IMR-90 (cell line): ENCODE measurements at regions not wholly inside any gene's neighbourhood (a gene's known extent, or its start where the extent isn't known, plus 50 kb on each side); places are given as distances from the start of the nearest gene placed in this dataset.
A peak's percentile ranks its signal among the peaks of the same experiment; 100 is the strongest.

ENCODE experiments used
- ATAC-seq: fragments of 200-7000 bp; cut with Tn5 transposase; 2 replicates; pipeline ENCODE4 v1.9.1; 2020; ENCODE audit warnings: low read depth, mild to moderate bottlenecking, moderate library complexity
- BruUV-seq: library from RNA; stranded (reverse); fragments of 400-500 nt; replicated peaks from 2 replicates; lab custom pipeline; 2021; lab: Mats Ljungman, UMichigan
- CTCF ChIA-PET: fragments of 300-600 bp; formaldehyde crosslinking; extraction: SDS; loops from one replicate; lab custom pipeline; 2021; ENCODE audit warnings: antibody characterized with exemption; lab: Yijun Ruan, JAX
- POLR2A ChIA-PET: fragments of 300-600 bp; sonication (Branson Sonifier 250); formaldehyde crosslinking; loops from one replicate; lab custom pipeline; 2022; ENCODE audit warnings: antibody characterized with exemption; ENCODE audit not compliant: unreplicated experiment; lab: Charles Lee
- DNase-seq: peaks from one replicate; pipeline ENCODE4 v3.0.0; 2013
- H2AFZ ChIP-seq: replicated peaks from 2 replicates; pipeline ENCODE3; 2013; ENCODE audit warnings: low read length, mild to moderate bottlenecking; ENCODE audit not compliant: poor library complexity
- H2AK5ac ChIP-seq: 2 replicates; pipeline ENCODE4 v1.6.1; 2013; ENCODE audit warnings: low read depth, low read length, inconsistent platforms
- H2AK9ac ChIP-seq: replicated peaks from 2 replicates; pipeline ENCODE3; 2013; ENCODE audit warnings: mild to moderate bottlenecking, low read depth, low read length, moderate library complexity; ENCODE audit not compliant: poor library complexity
- H2BK120ac ChIP-seq: 2 replicates; pipeline ENCODE4 v1.6.1; 2013; ENCODE audit warnings: low read depth, low read length, inconsistent platforms
- H2BK15ac ChIP-seq: 3 replicates; pipeline ENCODE4 v1.6.1; 2013; ENCODE audit warnings: low read depth, low read length, inconsistent platforms
- H2BK20ac ChIP-seq: 2 replicates; pipeline ENCODE4 v1.6.1; 2013; ENCODE audit warnings: low read depth, mild to moderate bottlenecking, inconsistent platforms, low read length, moderate library complexity
- H2BK5ac ChIP-seq: 2 replicates; pipeline ENCODE4 v1.6.1; 2013; ENCODE audit warnings: mild to moderate bottlenecking, low read depth, low read length, inconsistent platforms; ENCODE audit not compliant: poor library complexity, severe bottlenecking
- H3K14ac ChIP-seq: replicated peaks from 2 replicates; pipeline ENCODE4 v1.6.1; 2013; ENCODE audit warnings: low read depth, low read length, inconsistent platforms
- H3K18ac ChIP-seq: 2 replicates; pipeline ENCODE4 v1.6.1; 2013; ENCODE audit warnings: low read depth, low read length, control low read depth
- H3K23ac ChIP-seq: 2 replicates; pipeline ENCODE4 v1.6.1; 2013; ENCODE audit warnings: low read depth, low read length, inconsistent platforms
- H3K27ac ChIP-seq: 2 replicates; pipeline ENCODE4 v1.5.1; 2013; ENCODE audit warnings: mild to moderate bottlenecking, control low read depth, low read length; ENCODE audit not compliant: insufficient read depth
- H3K27me3 ChIP-seq: 2 replicates; pipeline ENCODE4 v1.6.1; 2013; ENCODE audit warnings: low read length; ENCODE audit not compliant: control insufficient read depth, insufficient read depth
- H3K36me3 ChIP-seq: 2 replicates; pipeline ENCODE4 v1.6.1; 2013; ENCODE audit warnings: low read length, mixed read lengths; ENCODE audit not compliant: control insufficient read depth, insufficient read depth
- H3K4ac ChIP-seq: 2 replicates; pipeline ENCODE4 v1.6.1; 2013; ENCODE audit warnings: low read depth, low read length, inconsistent platforms
- H3K4me1 ChIP-seq: 2 replicates; pipeline ENCODE4 v1.6.1; 2013; ENCODE audit warnings: low read length, mixed read lengths; ENCODE audit not compliant: control insufficient read depth, insufficient read depth
- H3K4me2 ChIP-seq: 2 replicates; pipeline ENCODE4 v1.6.1; 2013; ENCODE audit warnings: low read depth, mild to moderate bottlenecking, control low read depth, low read length, moderate library complexity
- H3K4me3 ChIP-seq: 2 replicates; pipeline ENCODE4 v1.5.1; 2013; ENCODE audit warnings: low read depth, mild to moderate bottlenecking, control low read depth, low read length, moderate library complexity; ENCODE audit not compliant: insufficient read depth
- H3K56ac ChIP-seq: 2 replicates; pipeline ENCODE4 v1.6.1; 2013; ENCODE audit warnings: low read length, inconsistent platforms; ENCODE audit not compliant: insufficient read depth; ENCODE audit errors: extremely low read depth
- H3K79me1 ChIP-seq, 2 experiments: 2 replicates each; pipeline ENCODE4 v1.6.1; 2013; ENCODE audit warnings: low read length in 2 of 2, inconsistent platforms in 1 of 2, low read depth in 1 of 2
- H3K9ac ChIP-seq: 2 replicates; pipeline ENCODE4 v1.6.1; 2013; ENCODE audit warnings: low read depth, low read length, control low read depth
- H3K9me1 ChIP-seq: 2 replicates; pipeline ENCODE4 v1.6.1; 2013; ENCODE audit warnings: low read length, inconsistent platforms; ENCODE audit not compliant: insufficient read depth
- H3K9me3 ChIP-seq: 2 replicates; pipeline ENCODE4 v1.6.1; 2013; ENCODE audit warnings: low read length; ENCODE audit not compliant: control insufficient read depth, insufficient read depth
- H4K20me1 ChIP-seq: 2 replicates; pipeline ENCODE4 v1.6.1; 2013; ENCODE audit warnings: low read length, inconsistent platforms; ENCODE audit not compliant: insufficient read depth
- H4K5ac ChIP-seq: 2 replicates; pipeline ENCODE4 v1.6.1; 2013; ENCODE audit warnings: mild to moderate bottlenecking, low read depth, low read length, control low read depth
- H4K8ac ChIP-seq, 2 experiments: 2 replicates each; pipeline ENCODE4 v1.6.1; 2013; ENCODE audit warnings: low read depth in 2 of 2, low read length in 2 of 2, control low read depth in 1 of 2, inconsistent platforms in 1 of 2
- H4K91ac ChIP-seq: 2 replicates; pipeline ENCODE4 v1.6.1; 2013; ENCODE audit warnings: low read depth, low read length, inconsistent platforms; ENCODE audit not compliant: insufficient read depth
- BHLHE40 ChIP-seq: fragments of 150-350 bp; IDR thresholded peaks from 2 replicates; pipeline ENCODE4 v1.6.1; 2016; ENCODE audit warnings: mild to moderate bottlenecking, low read depth, low read length
- CEBPB ChIP-seq: IDR thresholded peaks from 2 replicates; pipeline ENCODE4 v1.6.1; 2012; ENCODE audit warnings: low read depth, low read length, improper control_type of control experiment
- CHD1 ChIP-seq: IDR thresholded peaks from 2 replicates; pipeline ENCODE4 v1.6.1; 2012; ENCODE audit warnings: low read depth, low read length, improper control_type of control experiment
- FOS ChIP-seq: fragments of 150-350 bp; IDR thresholded peaks from 2 replicates; pipeline ENCODE4 v1.6.1; 2016; ENCODE audit warnings: low read depth, low read length
- MAFK ChIP-seq: IDR thresholded peaks from 2 replicates; pipeline ENCODE4 v1.6.1; 2012; ENCODE audit warnings: low read depth, low read length, improper control_type of control experiment
- MAZ ChIP-seq: IDR thresholded peaks from 2 replicates; pipeline ENCODE4 v1.6.1; 2012; ENCODE audit warnings: low read depth, mild to moderate bottlenecking, low read length, improper control_type of control experiment, moderate library complexity, borderline replicate concordance
- MXI1 ChIP-seq: IDR thresholded peaks from 2 replicates; pipeline ENCODE4 v1.6.1; 2012; ENCODE audit warnings: low read depth, mild to moderate bottlenecking, low read length, moderate library complexity, borderline replicate concordance
- NFE2L2 ChIP-seq: fragments of 150-350 bp; IDR thresholded peaks from 2 replicates; pipeline ENCODE4 v1.6.1; 2016; ENCODE audit warnings: low read depth, mild to moderate bottlenecking, low read length
- POLR2A ChIP-seq: IDR thresholded peaks from 2 replicates; pipeline ENCODE4 v1.6.1; 2012; ENCODE audit warnings: mild to moderate bottlenecking, low read depth, low read length
- RAD21 ChIP-seq: IDR thresholded peaks from 2 replicates; pipeline ENCODE4 v1.6.1; 2012; ENCODE audit warnings: low read length, improper control_type of control experiment
- RCOR1 ChIP-seq: IDR thresholded peaks from 2 replicates; pipeline ENCODE4 v1.6.1; 2012; ENCODE audit warnings: mild to moderate bottlenecking, low read length, improper control_type of control experiment; ENCODE audit not compliant: insufficient replicate concordance
- RFX5 ChIP-seq: IDR thresholded peaks from 2 replicates; pipeline ENCODE4 v1.8.0; 2012; ENCODE audit warnings: low read depth, mild to moderate bottlenecking, low read length, moderate library complexity
- SMC3 ChIP-seq: fragments of 150-350 bp; IDR thresholded peaks from 2 replicates; pipeline ENCODE4 v1.6.1; 2016; ENCODE audit warnings: low read depth, mild to moderate bottlenecking, antibody characterized with exemption, low read length, moderate library complexity
- dilution Hi-C: fragments of 300-500 bp; cut with HindIII; formaldehyde crosslinking; loops from one replicate; pipeline ENCODE4 v1.14.3; 2018; ENCODE audit warnings: low sequenced_read_pairs; ENCODE audit not compliant: unreplicated experiment
- in situ Hi-C: fragments of 300-500 bp; cut with MboI; formaldehyde crosslinking; loops from 3 replicates; pipeline ENCODE4 v1.14.3; 2019; ENCODE audit warnings: low sequenced_read_pairs, inconsistent platforms, mixed read lengths
- intact Hi-C: fragments of 100-400 bp; cut with micrococcal nuclease; formaldehyde crosslinking; loops from 2 replicates; pipeline ENCODE4 v1.10.0; 2022
- TF ChIP-seq, protein P1 (sequence below): conservative IDR thresholded peaks from 2 replicates; pipeline ENCODE4 v1.5.1; 2012; ENCODE audit warnings: mild to moderate bottlenecking, low read depth, low read length, improper control_type of control experiment
- TF ChIP-seq, protein P2 (sequence below): fragments of 150-350 bp; IDR thresholded peaks from 2 replicates; pipeline ENCODE4 v1.6.1; 2016; ENCODE audit warnings: low read depth, mild to moderate bottlenecking, low read length, moderate library complexity, borderline replicate concordance
- TF ChIP-seq, protein P3 (sequence below): fragments of 150-350 bp; IDR thresholded peaks from 2 replicates; pipeline ENCODE4 v1.6.1; 2017; ENCODE audit warnings: mild to moderate bottlenecking, antibody characterized with exemption, low read length, low read depth

DNA sequence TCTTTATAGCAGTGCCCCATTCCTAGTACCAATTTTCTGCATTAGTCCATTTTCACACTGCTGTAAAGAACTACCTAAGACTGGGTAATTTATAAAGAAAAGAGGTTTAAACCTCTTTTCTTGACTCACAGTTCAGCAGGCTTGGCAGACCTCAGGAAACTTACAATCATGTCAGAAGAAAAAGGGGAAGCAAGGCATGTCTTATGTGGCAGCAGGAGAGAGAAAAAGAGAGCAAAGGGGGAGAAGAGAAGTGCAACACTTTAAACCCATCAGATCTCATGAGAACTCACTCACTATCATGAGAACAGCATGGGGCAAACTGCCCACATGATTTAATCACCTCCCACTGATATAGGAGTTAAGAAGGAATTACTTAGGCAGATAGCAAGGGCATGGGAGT, 101.6 kb upstream of the PLEKHG7 start:
- in situ Hi-C loops (no loop called here), dilution Hi-C loops (no loop called here), intact Hi-C loops (no loop called here)
- Histone ChIP-seq H3K4me3 (no peak overlapping the region), H3K79me1 (no peaks in the 10 kb centered on the region), H3K36me3 (no peaks in the 10 kb centered on the region), H3K4me2 (no peak overlapping the region), H4K5ac (no peak overlapping the region), H3K27ac (no peak overlapping the region), H2AFZ (no peak overlapping the region), H3K4me1 (peaks cover 9% of the 10 kb centered on the region; the same call in 1 of the 2 replicates), H3K9me3 (peaks cover 5% of the 10 kb centered on the region), H3K18ac (no peak overlapping the region), H4K8ac (no peak overlapping the region; a peak in 1 of 4 replicates), H2BK20ac (no peak overlapping the region), H3K14ac (no peak overlapping the region), H3K56ac (no peak overlapping the region), H3K23ac (no peak overlapping the region), H2AK5ac (no peak overlapping the region), H2AK9ac (no peak overlapping the region), H3K9ac (no peak overlapping the region), H4K91ac (no peak overlapping the region), H2BK5ac (no peak overlapping the region), H2BK15ac (no peak overlapping the region), H3K27me3 (no peaks in the 10 kb centered on the region), H3K9me1 (peaks cover 2% of the 10 kb centered on the region; the same call in 1 of the 2 replicates), H2BK120ac (peak overlapping the region; percentile 19; the same call in 1 of the 2 replicates), H4K20me1 (no peaks in the 10 kb centered on the region), H3K4ac (no peak overlapping the region)
- no TSS peak for BruUV-seq
- no peak for TF ChIP-seq POLR2A
- TF ChIP-seq, protein P1, sequence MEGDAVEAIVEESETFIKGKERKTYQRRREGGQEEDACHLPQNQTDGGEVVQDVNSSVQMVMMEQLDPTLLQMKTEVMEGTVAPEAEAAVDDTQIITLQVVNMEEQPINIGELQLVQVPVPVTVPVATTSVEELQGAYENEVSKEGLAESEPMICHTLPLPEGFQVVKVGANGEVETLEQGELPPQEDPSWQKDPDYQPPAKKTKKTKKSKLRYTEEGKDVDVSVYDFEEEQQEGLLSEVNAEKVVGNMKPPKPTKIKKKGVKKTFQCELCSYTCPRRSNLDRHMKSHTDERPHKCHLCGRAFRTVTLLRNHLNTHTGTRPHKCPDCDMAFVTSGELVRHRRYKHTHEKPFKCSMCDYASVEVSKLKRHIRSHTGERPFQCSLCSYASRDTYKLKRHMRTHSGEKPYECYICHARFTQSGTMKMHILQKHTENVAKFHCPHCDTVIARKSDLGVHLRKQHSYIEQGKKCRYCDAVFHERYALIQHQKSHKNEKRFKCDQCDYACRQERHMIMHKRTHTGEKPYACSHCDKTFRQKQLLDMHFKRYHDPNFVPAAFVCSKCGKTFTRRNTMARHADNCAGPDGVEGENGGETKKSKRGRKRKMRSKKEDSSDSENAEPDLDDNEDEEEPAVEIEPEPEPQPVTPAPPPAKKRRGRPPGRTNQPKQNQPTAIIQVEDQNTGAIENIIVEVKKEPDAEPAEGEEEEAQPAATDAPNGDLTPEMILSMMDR: no peak
- no peak for TF ChIP-seq RFX5
- TF ChIP-seq CEBPB: no peak
- no peak for TF ChIP-seq MAFK
- TF ChIP-seq, protein P2, sequence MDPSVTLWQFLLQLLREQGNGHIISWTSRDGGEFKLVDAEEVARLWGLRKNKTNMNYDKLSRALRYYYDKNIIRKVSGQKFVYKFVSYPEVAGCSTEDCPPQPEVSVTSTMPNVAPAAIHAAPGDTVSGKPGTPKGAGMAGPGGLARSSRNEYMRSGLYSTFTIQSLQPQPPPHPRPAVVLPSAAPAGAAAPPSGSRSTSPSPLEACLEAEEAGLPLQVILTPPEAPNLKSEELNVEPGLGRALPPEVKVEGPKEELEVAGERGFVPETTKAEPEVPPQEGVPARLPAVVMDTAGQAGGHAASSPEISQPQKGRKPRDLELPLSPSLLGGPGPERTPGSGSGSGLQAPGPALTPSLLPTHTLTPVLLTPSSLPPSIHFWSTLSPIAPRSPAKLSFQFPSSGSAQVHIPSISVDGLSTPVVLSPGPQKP: no peak
- TF ChIP-seq FOS: no peak
- no peak for TF ChIP-seq SMC3
- TF ChIP-seq MXI1: no peak
- TF ChIP-seq, protein P3, sequence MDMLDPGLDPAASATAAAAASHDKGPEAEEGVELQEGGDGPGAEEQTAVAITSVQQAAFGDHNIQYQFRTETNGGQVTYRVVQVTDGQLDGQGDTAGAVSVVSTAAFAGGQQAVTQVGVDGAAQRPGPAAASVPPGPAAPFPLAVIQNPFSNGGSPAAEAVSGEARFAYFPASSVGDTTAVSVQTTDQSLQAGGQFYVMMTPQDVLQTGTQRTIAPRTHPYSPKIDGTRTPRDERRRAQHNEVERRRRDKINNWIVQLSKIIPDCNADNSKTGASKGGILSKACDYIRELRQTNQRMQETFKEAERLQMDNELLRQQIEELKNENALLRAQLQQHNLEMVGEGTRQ: no peak
- TF ChIP-seq NFE2L2: no peak
- TF ChIP-seq CHD1: no peak
- TF ChIP-seq MAZ: no peak
- TF ChIP-seq BHLHE40: no peak
- TF ChIP-seq RAD21: no peak
- no peak for TF ChIP-seq RCOR1
- no peak for DNase-seq
- ChIA-PET POLR2A (no interaction called here), CTCF (no interaction called here)
- ATAC-seq: no peak
